Breast epithelium (tissue), 4 donors: ENCODE measurements at regions not wholly inside any gene's neighbourhood (a gene's known extent, or its start where the extent isn't known, plus 50 kb on each side); places are given as distances from the start of the nearest gene placed in this dataset.

Experiments
- DNase-seq, 2 donors: peaks; one replicate each; pipeline ENCODE4 v3.0.0-alpha.2; 2019; ENCODE audit warnings: low spot score in 2 of 2
- H3K27ac ChIP-seq, 2 donors: fragments of 200-600 bp; sonication (generic) in 1 of 2; one replicate each; pipeline ENCODE4 v1.5.1; 2016 to 2019; ENCODE audit warnings: mild to moderate bottlenecking in 1 of 2
- H3K27me3 ChIP-seq, 2 donors: fragments of 200-600 bp; sonication (generic) in 1 of 2; one replicate each; pipeline versions ENCODE4 v1.5.1 to v1.6.0; 2017 to 2019; ENCODE audit warnings: control low read depth in 1 of 2, mild to moderate bottlenecking in 1 of 2
- H3K36me3 ChIP-seq: fragments of 200-600 bp; one replicate; pipeline ENCODE4 v1.5.1; 2019
- H3K4me1 ChIP-seq, 2 donors: fragments of 200-600 bp; sonication (generic); one replicate each; pipeline ENCODE4 v1.5.1; 2016 to 2019; ENCODE audit warnings: control low read depth in 1 of 2
- H3K4me3 ChIP-seq, 3 donors: fragments of 200-600 bp; sonication (generic); 1 replicate in 2 of 3; 2 replicates in 1 of 3; pipeline ENCODE4 v1.5.1; 2016 to 2019; ENCODE audit warnings: mild to moderate bottlenecking in 3 of 3, moderate library complexity in 2 of 3
- H3K9me3 ChIP-seq, 2 donors: fragments of 200-600 bp; sonication (generic) in 1 of 2; one replicate each; pipeline ENCODE4 v1.5.1; 2016 to 2019; ENCODE audit warnings: control low read depth in 1 of 2
- POLR2A ChIP-seq: fragments of 450-650 bp; IDR thresholded peaks from one replicate; pipeline ENCODE4 v1.6.1; 2016; ENCODE audit warnings: antibody characterized with exemption, mild to moderate bottlenecking, moderate library complexity
- POLR2AphosphoS5 ChIP-seq, 3 donors: sonication (generic); formaldehyde crosslinking; IDR thresholded peaks; one replicate each; pipeline ENCODE4 v1.6.1; 2017; ENCODE audit warnings: antibody characterized with exemption in 3 of 3
- intact Hi-C: fragments of 100-400 bp; cut with DNase I; formaldehyde crosslinking; loops from one replicate; pipeline ENCODE4 v1.15.1; 2023; ENCODE audit warnings: low total_unique reads
- TF ChIP-seq, protein P1 (sequence below), 3 donors: fragments of 450-650 bp; IDR thresholded peaks; one replicate each; pipeline ENCODE4 v1.5.1; 2016 to 2017; ENCODE audit warnings: antibody characterized with exemption in 3 of 3, mild to moderate bottlenecking in 3 of 3, moderate library complexity in 3 of 3

DNA sequence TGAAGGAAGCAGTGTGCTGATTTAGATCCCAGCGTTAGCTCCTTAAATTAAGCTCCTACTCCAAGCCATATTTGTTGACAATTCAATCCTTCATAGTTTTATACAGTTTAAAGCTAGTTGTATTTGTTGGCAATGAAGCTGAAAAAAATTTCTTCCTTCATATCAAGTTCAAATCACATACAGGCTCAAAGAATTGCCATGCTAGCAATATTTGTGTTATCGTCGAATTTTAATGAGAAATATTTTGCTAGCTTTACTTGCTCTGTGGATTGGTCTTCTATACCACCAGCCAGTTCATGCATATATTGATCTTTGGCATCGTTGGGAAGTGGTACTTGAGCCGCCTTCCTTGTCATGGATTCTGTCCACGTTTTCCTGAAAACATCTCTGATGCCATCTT is 204.6 kb upstream of the HDAC4 start:
- no peak overlapping the region for H3K27ac ChIP-seq
- no peaks in the 10 kb centered on the region for H3K9me3 ChIP-seq
- TF ChIP-seq, protein P1, sequence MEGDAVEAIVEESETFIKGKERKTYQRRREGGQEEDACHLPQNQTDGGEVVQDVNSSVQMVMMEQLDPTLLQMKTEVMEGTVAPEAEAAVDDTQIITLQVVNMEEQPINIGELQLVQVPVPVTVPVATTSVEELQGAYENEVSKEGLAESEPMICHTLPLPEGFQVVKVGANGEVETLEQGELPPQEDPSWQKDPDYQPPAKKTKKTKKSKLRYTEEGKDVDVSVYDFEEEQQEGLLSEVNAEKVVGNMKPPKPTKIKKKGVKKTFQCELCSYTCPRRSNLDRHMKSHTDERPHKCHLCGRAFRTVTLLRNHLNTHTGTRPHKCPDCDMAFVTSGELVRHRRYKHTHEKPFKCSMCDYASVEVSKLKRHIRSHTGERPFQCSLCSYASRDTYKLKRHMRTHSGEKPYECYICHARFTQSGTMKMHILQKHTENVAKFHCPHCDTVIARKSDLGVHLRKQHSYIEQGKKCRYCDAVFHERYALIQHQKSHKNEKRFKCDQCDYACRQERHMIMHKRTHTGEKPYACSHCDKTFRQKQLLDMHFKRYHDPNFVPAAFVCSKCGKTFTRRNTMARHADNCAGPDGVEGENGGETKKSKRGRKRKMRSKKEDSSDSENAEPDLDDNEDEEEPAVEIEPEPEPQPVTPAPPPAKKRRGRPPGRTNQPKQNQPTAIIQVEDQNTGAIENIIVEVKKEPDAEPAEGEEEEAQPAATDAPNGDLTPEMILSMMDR (IDR thresholded peaks at IDR 0.05): no peak
- TF ChIP-seq POLR2A: no peak
- TF ChIP-seq POLR2AphosphoS5 (IDR thresholded peaks at IDR 0.05): no peak
- DNase-seq: no peak
- H3K4me1 ChIP-seq: no peaks in the 10 kb centered on the region
- no peak overlapping the region for H3K4me3 ChIP-seq
- H3K27me3 ChIP-seq: peaks cover 0 to 6% of the 10 kb centered on the region in 2 donors
- no peaks in the 10 kb centered on the region for H3K36me3 ChIP-seq
- intact Hi-C loops: no loop called here

DNA sequence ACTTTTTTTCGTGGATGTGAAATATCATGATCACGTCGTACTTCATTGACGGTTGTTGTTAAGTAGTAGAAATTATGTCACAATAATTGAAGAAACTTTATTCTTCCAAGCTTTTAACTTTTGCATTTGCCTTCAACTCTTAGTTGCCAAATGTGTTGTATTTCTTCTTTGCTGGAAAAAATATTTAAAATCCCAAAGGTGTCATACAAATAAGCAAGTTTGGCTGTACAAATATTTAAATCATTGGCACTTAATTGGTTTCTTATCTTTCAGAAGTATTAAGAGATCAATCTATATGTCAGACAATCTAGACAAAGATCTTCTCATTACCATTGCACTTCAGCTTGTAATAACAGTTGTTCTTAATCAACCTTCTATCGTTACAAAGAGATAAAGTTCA is 204.0 kb upstream of the HDAC4 start:
- H3K27me3 ChIP-seq: peaks cover 0 to under 1% of the 10 kb centered on the region in 2 donors
- H3K9me3 ChIP-seq: no peaks in the 10 kb centered on the region
- intact Hi-C loops: loop anchor here (5.0 kb wide), 1 partner anchor 727 kb away; no protein-coding TSS in a partner anchor
- no peak overlapping the region for H3K4me3 ChIP-seq
- TF ChIP-seq POLR2AphosphoS5 (IDR thresholded peaks at IDR 0.05) (no peak), POLR2A (no peak)
- TF ChIP-seq, protein P1 (IDR thresholded peaks at IDR 0.05): no peak
- no peak for DNase-seq
- no peaks in the 10 kb centered on the region for H3K36me3 ChIP-seq
- no peak overlapping the region for H3K27ac ChIP-seq
- H3K4me1 ChIP-seq: no peaks in the 10 kb centered on the region

DNA sequence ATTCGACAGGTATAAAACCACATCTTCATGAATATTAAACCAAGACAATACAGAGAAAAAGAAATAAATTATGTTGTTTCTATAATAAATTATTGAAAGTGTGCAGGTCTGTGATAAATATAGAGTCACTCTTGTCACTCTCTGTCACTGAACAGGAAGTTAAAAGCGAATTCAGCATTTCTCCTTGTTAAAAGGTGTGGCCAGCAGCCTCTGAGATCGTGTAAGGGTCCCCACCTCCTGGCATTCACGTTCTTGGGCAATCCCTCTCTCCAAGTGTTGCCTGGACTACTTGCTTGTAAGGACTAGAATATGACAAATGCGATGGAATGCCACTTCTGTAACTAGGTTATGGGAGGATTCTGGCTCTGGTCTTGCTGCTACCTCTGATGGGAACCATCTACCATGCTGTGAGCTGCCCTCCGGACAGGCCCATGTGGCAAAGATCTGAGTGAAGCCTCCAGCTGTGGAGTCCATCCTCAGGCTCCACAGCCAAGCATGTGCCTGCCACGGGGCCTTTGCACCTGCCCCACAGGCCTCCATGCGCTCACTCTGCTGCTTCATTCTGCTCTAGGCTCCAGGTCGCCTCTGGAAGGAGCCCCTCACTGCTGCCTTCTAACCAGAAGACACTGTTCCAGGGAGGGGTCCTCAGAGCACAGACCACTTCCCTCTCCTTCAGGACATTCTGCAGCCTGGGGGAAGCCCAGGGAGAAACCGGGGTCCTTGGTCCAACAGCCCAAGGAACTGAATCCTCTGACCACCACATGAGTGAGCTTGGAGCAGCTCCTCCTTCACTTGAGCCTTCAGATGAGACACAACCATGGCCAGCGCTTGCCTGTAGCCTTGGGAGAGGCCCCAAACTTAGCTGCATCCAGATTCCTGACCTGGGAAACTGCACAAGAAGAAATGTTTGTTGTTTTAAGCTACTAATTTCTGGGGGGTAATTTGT is 202.9 kb upstream of the HDAC4 start:
- H3K9me3 ChIP-seq: no peaks in the 10 kb centered on the region
- no peaks in the 10 kb centered on the region for H3K36me3 ChIP-seq
- H3K27me3 ChIP-seq: no peaks in the 10 kb centered on the region
- no peak for DNase-seq
- H3K27ac ChIP-seq: no peak overlapping the region
- H3K4me1 ChIP-seq: no peaks in the 10 kb centered on the region
- H3K4me3 ChIP-seq: no peak overlapping the region
- intact Hi-C loops: loop anchor here (5.0 kb wide), 1 partner anchor 729 kb away; no protein-coding TSS in a partner anchor
- TF ChIP-seq, protein P1 (IDR thresholded peaks at IDR 0.05): no peak
- TF ChIP-seq POLR2A: no peak
- TF ChIP-seq POLR2AphosphoS5 (IDR thresholded peaks at IDR 0.05): no peak

DNA sequence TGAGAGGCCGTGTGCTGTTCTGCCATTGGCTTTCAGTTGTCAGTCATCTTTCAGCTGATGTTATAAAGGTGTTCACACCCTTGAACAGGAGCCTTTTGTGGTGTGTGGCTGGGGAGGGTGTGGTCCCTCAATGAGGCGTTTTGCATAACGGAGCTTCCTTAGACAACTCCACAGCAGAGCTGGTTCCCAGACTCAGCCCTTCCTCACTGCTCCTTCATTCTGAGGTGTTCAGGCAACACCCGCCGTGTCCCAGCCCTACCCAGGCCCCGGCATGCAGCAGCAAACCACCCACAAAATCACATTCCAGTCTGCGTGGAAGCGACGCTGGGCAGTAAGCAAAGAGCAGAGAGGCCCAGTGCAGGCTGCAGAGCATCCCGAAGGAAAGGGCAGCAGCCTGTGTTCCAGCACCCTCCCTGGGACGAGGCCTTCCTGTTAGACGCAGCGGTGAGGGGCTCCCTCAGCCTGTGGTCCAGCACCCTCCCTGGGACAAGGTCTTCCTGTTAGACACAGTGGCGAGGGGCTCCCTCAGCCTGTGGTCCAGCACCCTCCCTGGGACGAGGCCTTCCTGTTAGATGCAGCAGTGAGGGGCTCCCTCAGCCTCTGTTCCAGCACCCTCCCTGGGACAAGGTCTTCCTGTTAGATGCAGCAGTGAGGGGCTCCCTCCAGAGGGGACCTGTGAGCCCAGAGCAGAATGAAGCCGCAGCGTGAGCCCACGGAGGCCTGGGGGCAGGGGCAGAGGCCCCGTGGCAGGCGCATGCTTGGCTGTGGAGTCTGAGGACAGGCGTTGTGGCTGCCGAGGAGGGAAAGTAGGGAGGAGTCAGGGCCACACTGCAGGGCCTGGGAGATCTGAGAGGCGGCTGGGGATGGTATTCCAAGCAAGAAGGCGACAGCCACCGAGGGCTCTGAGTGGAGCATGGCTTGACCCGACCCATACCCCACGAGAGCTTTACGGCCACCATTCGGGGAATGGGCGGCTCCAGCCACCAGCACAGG is 201.8 kb upstream of the HDAC4 start:
- TF ChIP-seq POLR2A (no peak), POLR2AphosphoS5 (IDR thresholded peaks at IDR 0.05) (no peak)
- TF ChIP-seq, protein P1 (IDR thresholded peaks at IDR 0.05): no peak
- H3K36me3 ChIP-seq: no peaks in the 10 kb centered on the region
- H3K9me3 ChIP-seq: no peaks in the 10 kb centered on the region
- no peak overlapping the region for H3K27ac ChIP-seq
- no peaks in the 10 kb centered on the region for H3K4me1 ChIP-seq
- intact Hi-C loops: loop anchor here (5.0 kb wide), 1 partner anchor 730 kb away; no protein-coding TSS in a partner anchor
- no peak overlapping the region for H3K4me3 ChIP-seq
- peak in 1 of 2 donors; percentile 25 for DNase-seq
- H3K27me3 ChIP-seq: no peaks in the 10 kb centered on the region
